Mesenchymal stem cell (in vitro differentiated cells and primary cell): ENCODE measurements at regions not wholly inside any gene's neighbourhood (a gene's known extent, or its start where the extent isn't known, plus 50 kb on each side); places are given as distances from the start of the nearest gene placed in this dataset.

Experiments used
- DNase-seq: peaks from one replicate; pipeline ENCODE4 v3.0.0-alpha.2; 2013
- H2AFZ ChIP-seq: one replicate; pipeline ENCODE4 v1.6.1; 2013; ENCODE audit warnings: low read depth, mild to moderate bottlenecking, control low read depth, inconsistent platforms, low read length, moderate library complexity
- H2AK5ac ChIP-seq: 2 replicates; pipeline ENCODE4 v1.6.1; 2013; ENCODE audit warnings: low read length, moderate library complexity, mild to moderate bottlenecking, inconsistent platforms; ENCODE audit not compliant: severe bottlenecking
- H2BK120ac ChIP-seq: one replicate; pipeline ENCODE4 v1.6.1; 2013; ENCODE audit warnings: low read depth, mild to moderate bottlenecking, inconsistent platforms, low read length, moderate library complexity
- H2BK12ac ChIP-seq, 2 experiments: one replicate each; pipeline ENCODE4 v1.6.1; 2013; ENCODE audit warnings: inconsistent platforms in 2 of 2, low read length in 2 of 2, mild to moderate bottlenecking in 2 of 2, moderate library complexity in 2 of 2, control low read depth in 1 of 2
- H2BK15ac ChIP-seq: one replicate; pipeline ENCODE4 v1.6.1; 2013; ENCODE audit warnings: mild to moderate bottlenecking, low read depth, inconsistent platforms; ENCODE audit not compliant: poor library complexity, severe bottlenecking
- H2BK5ac ChIP-seq: 2 replicates; pipeline ENCODE4 v1.6.1; 2013; ENCODE audit warnings: low read depth, mild to moderate bottlenecking, low read length, control low read depth, inconsistent platforms; ENCODE audit not compliant: poor library complexity, severe bottlenecking
- H3K14ac ChIP-seq, 2 experiments: one replicate each; pipeline ENCODE4 v1.6.1; 2013; ENCODE audit warnings: inconsistent platforms in 2 of 2, low read length in 2 of 2, control low read depth in 1 of 2, mild to moderate bottlenecking in 1 of 2, moderate library complexity in 1 of 2
- H3K18ac ChIP-seq, 2 experiments: one replicate each; pipeline ENCODE4 v1.6.1; 2013; ENCODE audit warnings: inconsistent platforms in 2 of 2, low read length in 2 of 2, control low read depth in 1 of 2, low read depth in 1 of 2, mild to moderate bottlenecking in 1 of 2
- H3K23ac ChIP-seq, 2 experiments: one replicate each; pipeline ENCODE4 v1.6.1; 2013; ENCODE audit warnings: inconsistent platforms in 2 of 2, low read length in 2 of 2, mild to moderate bottlenecking in 2 of 2, moderate library complexity in 2 of 2, control low read depth in 1 of 2
- H3K27ac ChIP-seq: 2 replicates; pipeline ENCODE4 v1.5.1; 2013; ENCODE audit warnings: mild to moderate bottlenecking, moderate library complexity, low read length, control low read depth, inconsistent platforms; ENCODE audit not compliant: poor library complexity, severe bottlenecking
- H3K27me3 ChIP-seq, 2 experiments: 2 replicates each; pipeline versions ENCODE4 v1.6.1 to v1.7.0; 2013; ENCODE audit warnings: low read length in 2 of 2, mild to moderate bottlenecking in 2 of 2, moderate library complexity in 2 of 2, control low read depth in 1 of 2, inconsistent platforms in 1 of 2; ENCODE audit not compliant: control insufficient read depth in 1 of 2, insufficient read depth in 1 of 2
- H3K36me3 ChIP-seq, 2 experiments: 2 replicates each; pipeline versions ENCODE4 v1.6.1 to v1.7.0; 2013; ENCODE audit warnings: low read length in 2 of 2, control low read depth in 1 of 2, inconsistent platforms in 1 of 2, low read depth in 1 of 2, mild to moderate bottlenecking in 1 of 2; ENCODE audit not compliant: insufficient read depth in 2 of 2, control insufficient read depth in 1 of 2
- H3K4ac ChIP-seq, 2 experiments: one replicate each; pipeline ENCODE4 v1.6.1; 2013; ENCODE audit warnings: inconsistent platforms in 2 of 2, low read length in 2 of 2, mild to moderate bottlenecking in 2 of 2, moderate library complexity in 2 of 2, control low read depth in 1 of 2, low read depth in 1 of 2
- H3K4me1 ChIP-seq: 2 replicates; pipeline ENCODE4 v1.6.1; 2013; ENCODE audit warnings: low read depth, low read length, control low read depth; ENCODE audit not compliant: control insufficient read depth, insufficient read depth
- H3K4me2 ChIP-seq: 2 replicates; pipeline ENCODE4 v1.6.1; 2013; ENCODE audit warnings: low read length, mild to moderate bottlenecking, inconsistent platforms; ENCODE audit not compliant: poor library complexity, severe bottlenecking
- H3K4me3 ChIP-seq, 2 experiments: 2 replicates each; pipeline versions ENCODE4 v1.5.1 to v1.7.0; 2013; ENCODE audit warnings: low read length in 2 of 2, mild to moderate bottlenecking in 2 of 2, control low read depth in 1 of 2, low read depth in 1 of 2; ENCODE audit not compliant: insufficient read depth in 1 of 2
- H3K79me1 ChIP-seq: replicated peaks from 2 replicates; pipeline ENCODE4 v1.6.1; 2013; ENCODE audit warnings: mild to moderate bottlenecking, control low read depth, low read length, inconsistent platforms; ENCODE audit not compliant: poor library complexity, severe bottlenecking
- H3K9ac ChIP-seq: 2 replicates; pipeline ENCODE4 v1.7.0; 2013; ENCODE audit warnings: mild to moderate bottlenecking, low read length, moderate library complexity
- H3K9me3 ChIP-seq: 2 replicates; pipeline ENCODE4 v1.7.0; 2013; ENCODE audit warnings: mild to moderate bottlenecking, low read length; ENCODE audit not compliant: control insufficient read depth
- H4K8ac ChIP-seq: one replicate; pipeline ENCODE4 v1.6.1; 2013; ENCODE audit warnings: inconsistent platforms, mild to moderate bottlenecking, low read length, moderate library complexity
- H4K91ac ChIP-seq: one replicate; pipeline ENCODE4 v1.6.1; 2013; ENCODE audit warnings: mild to moderate bottlenecking, low read length, inconsistent platforms
- WGBS: methylation state at CpG from one replicate; pipeline ENCODE4 v1.1.7; 2013; ENCODE audit warnings: mixed read lengths; 5-methylcytosine and 5-hydroxymethylcytosine counted together

DNA sequence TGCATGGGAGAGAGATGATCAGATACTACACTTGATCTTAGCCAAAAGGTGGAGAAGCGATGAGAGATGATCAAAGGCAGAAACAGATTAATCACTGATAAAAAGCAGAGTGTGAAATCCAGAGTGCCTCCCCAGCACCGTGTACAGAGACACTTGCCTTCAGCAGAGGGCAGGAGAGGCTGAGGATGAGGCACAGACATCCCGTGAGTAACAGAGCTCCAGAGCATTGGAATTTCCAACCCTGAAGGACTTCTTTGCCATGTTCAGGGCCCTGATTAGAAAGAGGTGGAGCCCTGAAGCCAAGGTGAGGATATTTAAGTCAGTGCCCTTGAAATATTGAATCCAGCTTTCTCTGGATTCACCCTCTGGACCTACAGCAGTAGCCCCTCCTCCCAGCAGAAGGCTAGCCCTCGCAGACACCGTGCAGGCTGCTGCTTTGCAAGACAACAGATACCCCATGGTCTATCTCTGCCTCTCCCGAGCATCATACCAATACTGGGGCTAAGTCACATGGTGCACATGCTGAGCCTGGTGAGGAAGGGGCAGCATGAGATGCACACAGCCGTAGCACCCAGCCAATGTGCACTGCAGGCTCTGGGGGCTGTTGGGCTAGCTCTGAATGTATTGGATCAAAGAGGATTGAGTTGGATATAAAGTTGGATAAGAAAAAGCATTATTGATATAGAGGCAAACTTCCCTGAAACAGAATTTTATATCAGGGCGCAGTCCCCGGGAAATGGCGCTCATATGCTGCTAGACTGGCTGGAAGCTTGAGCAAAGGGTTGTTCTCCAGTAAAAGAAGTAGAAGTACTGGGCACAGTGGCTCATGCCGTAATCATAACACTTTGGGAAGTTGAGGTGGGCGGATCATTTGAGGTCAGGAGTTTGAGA lies 200.3 kb upstream of the B3GAT1 start:
- Histone ChIP-seq H3K18ac (no peak overlapping the region), H3K4me2 (no peak overlapping the region), H3K9me3 (no peaks in the 10 kb centered on the region), H3K4me3 (no peak overlapping the region), H4K8ac (no peak overlapping the region), H4K91ac (no peak overlapping the region), H3K23ac (no peak overlapping the region), H3K4ac (no peak overlapping the region), H2AK5ac (no peak overlapping the region), H3K36me3 (no peaks in the 10 kb centered on the region), H2BK15ac (no peak overlapping the region), H3K4me1 (no peaks in the 10 kb centered on the region), H2AFZ (no peak overlapping the region), H2BK120ac (no peak overlapping the region), H3K27me3 (no peaks in the 10 kb centered on the region), H2BK5ac (no peak overlapping the region), H2BK12ac (no peak overlapping the region), H3K79me1 (no peaks in the 10 kb centered on the region), H3K14ac (no peak overlapping the region), H3K9ac (no peak overlapping the region), H3K27ac (no peak overlapping the region)
- WGBS: 57% methylated on average over 11 of the region's 12 CpGs
- no peak for DNase-seq

DNA sequence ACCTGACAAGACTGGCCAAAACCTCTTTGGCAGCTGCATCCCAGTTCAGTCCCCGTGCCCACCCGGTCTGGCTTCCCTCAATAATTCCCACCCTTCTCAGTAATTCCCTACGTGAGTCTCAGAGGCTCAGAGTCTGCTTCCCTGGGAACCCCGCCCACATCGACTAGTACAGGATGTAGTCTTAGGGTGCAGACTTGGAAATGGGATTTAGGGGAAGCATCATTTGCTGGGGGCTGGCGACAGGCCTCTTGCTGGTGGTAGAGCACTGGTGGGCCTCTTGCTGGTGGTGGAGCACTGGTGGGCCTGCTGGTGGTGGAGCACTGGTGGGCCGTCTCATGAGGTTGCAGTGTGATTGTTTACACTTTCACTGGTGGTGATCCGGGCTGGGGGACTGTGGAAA lies 199.5 kb upstream of the B3GAT1 start:
- H3K4me2 ChIP-seq: no peak overlapping the region
- H4K91ac ChIP-seq: no peak overlapping the region
- H2AFZ ChIP-seq: no peak overlapping the region
- no peak overlapping the region for H3K14ac ChIP-seq
- H4K8ac ChIP-seq: no peak overlapping the region
- H3K9me3 ChIP-seq: no peaks in the 10 kb centered on the region
- H3K4ac ChIP-seq: no peak overlapping the region
- H2BK5ac ChIP-seq: no peak overlapping the region
- no peak overlapping the region for H2BK12ac ChIP-seq
- H3K36me3 ChIP-seq: no peaks in the 10 kb centered on the region
- H3K9ac ChIP-seq: no peak overlapping the region
- H3K18ac ChIP-seq: no peak overlapping the region
- no peak overlapping the region for H2BK15ac ChIP-seq
- H3K23ac ChIP-seq: no peak overlapping the region
- 66% methylated on average over 8 of the region's 8 CpGs for WGBS
- no peak overlapping the region for H2AK5ac ChIP-seq
- no peak overlapping the region for H2BK120ac ChIP-seq
- no peak for DNase-seq
- H3K4me1 ChIP-seq: no peaks in the 10 kb centered on the region
- H3K27ac ChIP-seq: no peak overlapping the region
- H3K79me1 ChIP-seq: no peaks in the 10 kb centered on the region
- H3K4me3 ChIP-seq: no peak overlapping the region
- H3K27me3 ChIP-seq: no peaks in the 10 kb centered on the region

DNA sequence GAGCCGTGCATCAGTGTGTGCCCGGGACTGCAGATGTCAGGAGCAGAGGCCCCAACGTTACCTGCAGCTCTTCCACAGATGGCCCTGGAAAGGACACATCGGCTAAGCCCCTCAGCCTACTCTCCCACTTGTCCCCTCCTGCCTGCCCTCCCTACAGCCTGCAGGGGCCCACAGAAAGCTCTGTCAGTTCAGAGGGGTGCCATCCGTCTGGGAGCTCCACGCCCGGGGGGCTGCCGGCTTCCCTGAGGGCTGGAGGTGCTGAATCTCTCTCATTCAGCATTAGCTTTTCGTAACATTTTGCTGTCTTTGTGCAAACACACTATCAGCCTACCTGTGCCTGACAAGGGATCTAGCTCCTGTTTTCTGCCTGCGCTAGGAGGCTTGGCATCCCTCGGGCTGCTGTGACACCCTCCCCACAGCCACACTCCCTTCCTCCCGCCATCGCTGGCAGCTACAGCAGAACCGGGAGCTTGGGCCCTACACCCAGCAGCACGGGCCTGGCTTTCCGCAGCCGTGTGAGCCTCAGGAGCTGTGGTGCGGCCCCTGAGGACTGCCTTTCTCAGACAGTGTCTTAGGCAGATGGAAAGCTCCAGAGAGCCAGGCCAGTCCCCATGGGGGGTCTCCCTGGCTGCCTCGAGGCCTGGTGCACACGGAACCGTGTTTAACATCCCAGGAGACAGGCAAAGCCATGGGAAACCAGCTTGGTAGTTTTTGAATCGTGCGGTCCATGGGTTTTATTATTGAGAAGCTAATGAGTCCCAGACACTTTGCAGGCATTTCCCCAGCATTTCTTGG lies 198.3 kb upstream of the B3GAT1 start:
- Histone ChIP-seq H2BK5ac (no peak overlapping the region), H3K9ac (no peak overlapping the region), H3K4me2 (no peak overlapping the region), H3K36me3 (no peaks in the 10 kb centered on the region), H2AFZ (no peak overlapping the region), H3K4ac (no peak overlapping the region), H2AK5ac (no peak overlapping the region), H3K14ac (no peak overlapping the region), H4K8ac (no peak overlapping the region), H3K18ac (no peak overlapping the region), H2BK120ac (no peak overlapping the region), H3K23ac (no peak overlapping the region), H4K91ac (no peak overlapping the region), H3K27ac (no peak overlapping the region), H2BK15ac (no peak overlapping the region), H3K4me1 (no peaks in the 10 kb centered on the region), H2BK12ac (no peak overlapping the region), H3K9me3 (no peaks in the 10 kb centered on the region), H3K27me3 (no peaks in the 10 kb centered on the region), H3K4me3 (no peak overlapping the region), H3K79me1 (no peaks in the 10 kb centered on the region)
- no peak for DNase-seq
- WGBS: 82% methylated on average over 23 of the region's 23 CpGs

DNA sequence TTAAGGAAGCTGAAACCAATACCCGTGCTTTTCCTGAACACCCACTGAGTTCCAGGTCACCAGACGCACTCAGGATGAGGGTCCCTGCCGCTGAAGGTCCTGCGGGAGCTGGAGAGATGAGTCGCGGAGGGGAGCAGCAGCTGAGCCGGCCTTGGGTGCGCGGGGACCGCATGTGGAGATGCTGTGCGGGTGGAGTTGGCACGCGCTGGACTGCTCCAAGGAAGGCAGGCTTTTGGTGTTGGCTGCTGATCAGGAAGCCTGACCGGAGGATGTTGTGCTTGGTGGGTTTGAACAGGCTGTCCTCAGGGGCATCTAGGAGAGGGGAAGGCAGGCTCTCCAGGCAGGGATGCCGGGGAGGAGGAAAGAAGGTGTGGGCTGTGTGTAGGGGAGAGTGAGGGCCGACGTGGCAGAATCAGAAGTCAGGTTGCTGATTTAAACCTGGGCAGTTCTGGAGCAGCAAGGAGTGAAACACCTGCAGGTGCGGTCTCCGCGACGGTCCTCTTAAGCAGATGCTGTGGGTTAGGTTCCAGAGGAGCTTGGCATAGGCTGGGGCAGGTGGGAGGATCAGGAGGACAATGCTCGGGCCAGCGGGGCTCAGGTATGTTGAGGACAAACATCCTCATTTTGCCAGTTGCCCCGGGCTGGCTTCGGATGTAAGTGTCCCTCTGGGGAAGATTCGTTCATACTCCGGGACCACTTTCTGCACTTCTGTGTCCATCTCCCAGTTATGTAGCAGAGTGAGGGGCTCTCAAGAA lies 197.5 kb upstream of the B3GAT1 start:
- no peaks in the 10 kb centered on the region for H3K27me3 ChIP-seq
- no peak overlapping the region for H3K4me2 ChIP-seq
- H2AK5ac ChIP-seq: no peak overlapping the region
- H3K79me1 ChIP-seq: no peaks in the 10 kb centered on the region
- H3K4me1 ChIP-seq: no peaks in the 10 kb centered on the region
- H3K9ac ChIP-seq: no peak overlapping the region
- H3K4ac ChIP-seq: no peak overlapping the region
- H3K27ac ChIP-seq: no peak overlapping the region
- H3K23ac ChIP-seq: no peak overlapping the region
- H4K91ac ChIP-seq: no peak overlapping the region
- no peak for DNase-seq
- no peaks in the 10 kb centered on the region for H3K9me3 ChIP-seq
- 87% methylated on average over 27 of the region's 27 CpGs for WGBS
- no peak overlapping the region for H2BK15ac ChIP-seq
- no peak overlapping the region for H2BK5ac ChIP-seq
- no peak overlapping the region for H2BK120ac ChIP-seq
- no peak overlapping the region for H4K8ac ChIP-seq
- no peak overlapping the region for H3K14ac ChIP-seq
- no peak overlapping the region for H3K18ac ChIP-seq
- H2BK12ac ChIP-seq: no peak overlapping the region
- no peak overlapping the region for H2AFZ ChIP-seq
- no peaks in the 10 kb centered on the region for H3K36me3 ChIP-seq
- H3K4me3 ChIP-seq: no peak overlapping the region
